ENCODE measurements at regions not wholly inside any gene's neighbourhood (a gene's known extent, or its start where the extent isn't known, plus 50 kb on each side); places are given as distances from the start of the nearest gene placed in this dataset.

- BruUV-seq (replicated peaks): no TSS peak
- H4K20me1 ChIP-seq (ENCODE audit: insufficient read depth): no peaks in the 10 kb centered on the region
- no peak overlapping the region for H3K4me3 ChIP-seq
- no peak overlapping the region for H2AFZ ChIP-seq
- peak in 1 of 2 experiments; percentile 52 for DNase-seq
- H3K9me3 ChIP-seq (ENCODE audit: insufficient read depth, low read depth): no peaks in the 10 kb centered on the region
- ChIA-PET CTCF (no interaction called here), POLR2A (ENCODE audit: unreplicated experiment) (no interaction called here)
- no peaks in the 10 kb centered on the region for H3K36me3 ChIP-seq (ENCODE audit: low read depth)
- TF ChIP-seq CTCF (conservative IDR thresholded peaks at IDR 0.05): no peak
- no peak for TF ChIP-seq EZH2 (IDR thresholded peaks at IDR 0.05; ENCODE audit: low read depth)
- H3K27ac ChIP-seq: no peak overlapping the region
- no peaks in the 10 kb centered on the region for H3K27me3 ChIP-seq (ENCODE audit: insufficient read depth, low read depth)
- H3K4me2 ChIP-seq: no peak overlapping the region
- no peaks in the 10 kb centered on the region for H3K79me2 ChIP-seq (ENCODE audit: low read depth)
- intact Hi-C loops (cut with micrococcal nuclease; ENCODE audit: unreplicated experiment): no loop called here
- H3K9me2 ChIP-seq (ENCODE audit: insufficient read depth): no peaks in the 10 kb centered on the region
- H3F3A ChIP-seq (ENCODE audit: insufficient read depth, low read depth): no peaks in the 10 kb centered on the region
- no peaks in the 10 kb centered on the region for H3K4me1 ChIP-seq (replicated peaks; ENCODE audit: insufficient read depth)
These were observed 187.4 kb upstream of the IRX6 start for GRCh38 chr16:55136356-55137150.

DNA sequence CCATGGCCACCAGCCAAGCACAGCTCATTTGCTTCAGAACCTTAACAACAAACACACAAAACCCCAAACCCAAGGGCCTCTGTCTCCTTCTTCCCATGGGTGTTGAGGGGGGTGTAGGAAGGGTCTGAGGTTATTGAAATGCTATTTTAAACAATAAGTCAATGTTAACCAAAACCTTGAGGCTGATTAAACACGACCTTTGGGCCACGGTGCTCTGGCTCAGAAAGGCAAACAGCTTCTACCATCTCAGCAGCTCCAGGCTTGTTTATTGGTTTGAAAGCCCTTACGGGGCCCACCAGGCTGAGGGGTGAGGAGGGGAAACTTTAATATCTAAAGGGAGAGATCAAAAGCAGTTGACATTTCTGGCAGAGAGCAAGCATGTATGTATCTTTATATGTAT is 185.7 kb upstream of the IRX6 start:
- H3K9me3 ChIP-seq (ENCODE audit: insufficient read depth, low read depth): no peaks in the 10 kb centered on the region
- no peak overlapping the region for H3K4me2 ChIP-seq
- ChIA-PET POLR2A (ENCODE audit: unreplicated experiment) (no interaction called here), CTCF (no interaction called here)
- intact Hi-C loops (cut with micrococcal nuclease; ENCODE audit: unreplicated experiment): no loop called here
- H2AFZ ChIP-seq: no peak overlapping the region
- no peak overlapping the region for H3K27ac ChIP-seq
- no peaks in the 10 kb centered on the region for H3K36me3 ChIP-seq (ENCODE audit: low read depth)
- no peaks in the 10 kb centered on the region for H3K27me3 ChIP-seq (ENCODE audit: insufficient read depth, low read depth)
- no peaks in the 10 kb centered on the region for H3K4me1 ChIP-seq (replicated peaks; ENCODE audit: insufficient read depth)
- no peaks in the 10 kb centered on the region for H3K79me2 ChIP-seq (ENCODE audit: low read depth)
- no TSS peak for BruUV-seq (replicated peaks)
- H3K9me2 ChIP-seq (ENCODE audit: insufficient read depth): no peaks in the 10 kb centered on the region
- DNase-seq: no peak
- no peaks in the 10 kb centered on the region for H4K20me1 ChIP-seq (ENCODE audit: insufficient read depth)
- H3F3A ChIP-seq (ENCODE audit: insufficient read depth, low read depth): no peaks in the 10 kb centered on the region
- H3K4me3 ChIP-seq: no peak overlapping the region
- no peak for TF ChIP-seq EZH2 (IDR thresholded peaks at IDR 0.05; ENCODE audit: low read depth)

- H2AFZ ChIP-seq: no peak overlapping the region
These were observed 181.6 kb upstream of the IRX6 start for GRCh38 chr16:55142405-55142804.

More at GRCh38 chr16:55142405-55142804, 181.6 kb upstream of the IRX6 start:
- no peaks in the 10 kb centered on the region for H3K4me1 ChIP-seq (replicated peaks; ENCODE audit: insufficient read depth)
- no peak overlapping the region for H3K27ac ChIP-seq
- intact Hi-C loops (cut with micrococcal nuclease; ENCODE audit: unreplicated experiment): no loop called here
- no peak overlapping the region for H3K4me2 ChIP-seq
- ChIA-PET POLR2A (ENCODE audit: unreplicated experiment) (no interaction called here), CTCF (no interaction called here)
- no peak for DNase-seq
- TF ChIP-seq EZH2 (IDR thresholded peaks at IDR 0.05; ENCODE audit: low read depth) (no peak), CTCF (conservative IDR thresholded peaks at IDR 0.05) (no peak)
- H3K36me3 ChIP-seq (ENCODE audit: low read depth): no peaks in the 10 kb centered on the region
- no TSS peak for BruUV-seq (replicated peaks)
- H3K9me2 ChIP-seq (ENCODE audit: insufficient read depth): no peaks in the 10 kb centered on the region
- H3K79me2 ChIP-seq (ENCODE audit: low read depth): no peaks in the 10 kb centered on the region
- H3K9me3 ChIP-seq (ENCODE audit: insufficient read depth, low read depth): no peaks in the 10 kb centered on the region
- no peaks in the 10 kb centered on the region for H4K20me1 ChIP-seq (ENCODE audit: insufficient read depth)
- H3K27me3 ChIP-seq (ENCODE audit: insufficient read depth, low read depth): no peaks in the 10 kb centered on the region
- H3F3A ChIP-seq (ENCODE audit: insufficient read depth, low read depth): no peaks in the 10 kb centered on the region
- no peak overlapping the region for H3K4me3 ChIP-seq
